Stimulated activated CD4-positive, alpha-beta T cell treated with anti-CD3 and anti-CD28 coated beads, Interleukin-2, amount 100 ng/mL, for 48 hours (primary cell): ENCODE measurements at regions not wholly inside any gene's neighbourhood (a gene's known extent, or its start where the extent isn't known, plus 50 kb on each side); places are given as distances from the start of the nearest gene placed in this dataset.
"Not testable (repeated sequence)": the region's sequence is repeated elsewhere in the genome, so short reads cannot be mapped to it uniquely, and the experiment has no call there.

Experiments
- DNase-seq, 2 donors: peaks; one replicate each; pipeline ENCODE4 v3.0.0-alpha.2; 2020

- no peak for DNase-seq
Measured at GRCh38 chr16:62805221-62805857, 769.1 kb upstream of the CDH8 start.

GRCh38 chr16:62794724-62795123 is 758.5 kb upstream of the CDH8 start:
- DNase-seq: no peak

GRCh38 chr16:62780081-62780480 is 743.8 kb upstream of the CDH8 start:
- not testable (repeated sequence) for DNase-seq

- DNase-seq: no peak
Measured at GRCh38 chr16:62764572-62764971, 728.3 kb upstream of the CDH8 start.

GRCh38 chr16:62760398-62760797 is 724.2 kb upstream of the CDH8 start:
- DNase-seq: no peak

GRCh38 chr16:62755938-62756337 is 719.7 kb upstream of the CDH8 start:
- DNase-seq: no peak

GRCh38 chr16:62752854-62753253 is 716.6 kb upstream of the CDH8 start:
- no peak for DNase-seq

GRCh38 chr16:62751218-62751617 is 715.0 kb upstream of the CDH8 start:
- DNase-seq: no peak

GRCh38 chr16:62741692-62742091 is 705.5 kb upstream of the CDH8 start:
- no peak for DNase-seq

- DNase-seq: no peak
Measured at GRCh38 chr16:62738666-62739460, 702.6 kb upstream of the CDH8 start.

GRCh38 chr16:62732092-62732491 is 695.9 kb upstream of the CDH8 start:
- no peak for DNase-seq

- not testable (repeated sequence) for DNase-seq
Measured at GRCh38 chr16:62724670-62725269, 688.5 kb upstream of the CDH8 start.

GRCh38 chr16:62720651-62721050 is 684.4 kb upstream of the CDH8 start:
- DNase-seq: no peak

- DNase-seq: no peak
Measured at GRCh38 chr16:62717026-62717425, 680.8 kb upstream of the CDH8 start.

GRCh38 chr16:62715701-62716100 is 679.5 kb upstream of the CDH8 start:
- DNase-seq: no peak

- no peak for DNase-seq
Measured at GRCh38 chr16:62712566-62712965, 676.3 kb upstream of the CDH8 start.

GRCh38 chr16:62711797-62712196 is 675.6 kb upstream of the CDH8 start:
- DNase-seq: no peak

GRCh38 chr16:62709794-62710193 is 673.6 kb upstream of the CDH8 start:
- DNase-seq: no peak

- no peak for DNase-seq
Measured at GRCh38 chr16:62701426-62701825, 665.2 kb upstream of the CDH8 start.

- no peak for DNase-seq
Measured at GRCh38 chr16:62700426-62701294, 664.4 kb upstream of the CDH8 start.

GRCh38 chr16:62692685-62693084 is 656.4 kb upstream of the CDH8 start:
- no peak for DNase-seq

GRCh38 chr16:62681819-62682218 is 645.6 kb upstream of the CDH8 start:
- DNase-seq: no peak

- DNase-seq: no peak
Measured at GRCh38 chr16:62678796-62679195, 642.6 kb upstream of the CDH8 start.
